Esophagus squamous epithelium (tissue), 4 donors: ENCODE measurements at regions not wholly inside any gene's neighbourhood (a gene's known extent, or its start where the extent isn't known, plus 50 kb on each side); places are given as distances from the start of the nearest gene placed in this dataset.

Experiments used
- POLR2A ChIP-seq, 4 donors: fragments of 450-650 bp; IDR thresholded peaks; one replicate each; pipeline ENCODE4 v1.6.1; 2017; ENCODE audit warnings: antibody characterized with exemption in 4 of 4, mild to moderate bottlenecking in 4 of 4, moderate library complexity in 3 of 4
- TF ChIP-seq, protein P1 (sequence below), 6 experiments: fragments of 450-650 bp in 4 of 6; fragments of 200-600 bp in 2 of 6; sonication (generic) in 2 of 6; IDR thresholded peaks; one replicate each; pipeline ENCODE4 v1.5.1; 2016 to 2019; ENCODE audit warnings: antibody characterized with exemption in 6 of 6, mild to moderate bottlenecking in 4 of 6, moderate library complexity in 4 of 6

- no peak for TF ChIP-seq POLR2A (IDR thresholded peaks at IDR 0.05)
- TF ChIP-seq, protein P1, sequence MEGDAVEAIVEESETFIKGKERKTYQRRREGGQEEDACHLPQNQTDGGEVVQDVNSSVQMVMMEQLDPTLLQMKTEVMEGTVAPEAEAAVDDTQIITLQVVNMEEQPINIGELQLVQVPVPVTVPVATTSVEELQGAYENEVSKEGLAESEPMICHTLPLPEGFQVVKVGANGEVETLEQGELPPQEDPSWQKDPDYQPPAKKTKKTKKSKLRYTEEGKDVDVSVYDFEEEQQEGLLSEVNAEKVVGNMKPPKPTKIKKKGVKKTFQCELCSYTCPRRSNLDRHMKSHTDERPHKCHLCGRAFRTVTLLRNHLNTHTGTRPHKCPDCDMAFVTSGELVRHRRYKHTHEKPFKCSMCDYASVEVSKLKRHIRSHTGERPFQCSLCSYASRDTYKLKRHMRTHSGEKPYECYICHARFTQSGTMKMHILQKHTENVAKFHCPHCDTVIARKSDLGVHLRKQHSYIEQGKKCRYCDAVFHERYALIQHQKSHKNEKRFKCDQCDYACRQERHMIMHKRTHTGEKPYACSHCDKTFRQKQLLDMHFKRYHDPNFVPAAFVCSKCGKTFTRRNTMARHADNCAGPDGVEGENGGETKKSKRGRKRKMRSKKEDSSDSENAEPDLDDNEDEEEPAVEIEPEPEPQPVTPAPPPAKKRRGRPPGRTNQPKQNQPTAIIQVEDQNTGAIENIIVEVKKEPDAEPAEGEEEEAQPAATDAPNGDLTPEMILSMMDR (IDR thresholded peaks at IDR 0.05): no peak
Measured at GRCh38 chr14:53285821-53286220, 132.7 kb upstream of the DDHD1 start.
